Activated T-cell treated with anti-CD3 and anti-CD28 coated beads for 1 hour (primary cell): ENCODE measurements at regions not wholly inside any gene's neighbourhood (a gene's known extent, or its start where the extent isn't known, plus 50 kb on each side); places are given as distances from the start of the nearest gene placed in this dataset.
A peak's percentile ranks its signal among the peaks of the same experiment; 100 is the strongest.
"Not testable (repeated sequence)": the region's sequence is repeated elsewhere in the genome, so short reads cannot be mapped to it uniquely, and the experiment has no call there.

Source experiments
- DNase-seq: peaks from one replicate; pipeline ENCODE4 v3.0.0-alpha.2; 2020; ENCODE audit warnings: low read depth

DNA sequence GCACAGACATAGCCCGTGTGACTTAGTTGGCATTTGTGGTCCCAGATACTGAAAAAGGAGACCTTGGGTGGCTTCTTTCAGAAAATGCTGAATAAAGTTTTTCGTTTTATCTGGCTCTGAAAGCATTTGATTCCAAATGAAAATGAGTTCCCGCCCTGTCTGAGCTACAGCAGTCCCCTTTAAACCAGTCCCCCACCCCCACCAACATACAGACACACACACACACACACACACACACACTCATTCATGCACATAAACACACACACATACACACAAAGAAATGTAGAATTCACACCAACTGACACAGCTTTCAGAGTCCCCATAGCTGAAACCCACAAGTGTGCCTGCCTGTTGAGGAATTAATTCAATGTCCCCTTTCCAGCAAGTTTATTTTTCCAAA, 97.0 kb upstream of the SMARCA2 start:
- DNase-seq: no peak

DNA sequence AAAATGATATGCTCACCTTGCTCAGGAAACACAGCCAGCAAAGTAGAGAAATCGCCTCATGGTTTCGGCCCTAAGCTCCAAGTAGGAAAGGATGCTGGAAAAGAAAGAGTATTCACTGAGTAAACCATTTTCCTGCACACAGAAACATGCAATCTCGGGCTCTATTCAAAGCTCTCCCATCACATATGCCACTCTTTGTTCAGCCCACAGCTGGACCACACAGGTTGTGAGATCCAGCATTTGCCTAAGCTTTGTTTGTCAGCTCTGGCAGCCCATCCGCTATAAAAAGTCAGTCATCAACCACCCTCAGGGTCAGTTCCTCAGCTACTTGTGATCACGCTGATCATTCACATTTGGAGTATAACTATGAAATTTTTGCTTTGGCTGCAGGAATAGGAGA, 96.5 kb upstream of the SMARCA2 start:
- no peak for DNase-seq

DNA sequence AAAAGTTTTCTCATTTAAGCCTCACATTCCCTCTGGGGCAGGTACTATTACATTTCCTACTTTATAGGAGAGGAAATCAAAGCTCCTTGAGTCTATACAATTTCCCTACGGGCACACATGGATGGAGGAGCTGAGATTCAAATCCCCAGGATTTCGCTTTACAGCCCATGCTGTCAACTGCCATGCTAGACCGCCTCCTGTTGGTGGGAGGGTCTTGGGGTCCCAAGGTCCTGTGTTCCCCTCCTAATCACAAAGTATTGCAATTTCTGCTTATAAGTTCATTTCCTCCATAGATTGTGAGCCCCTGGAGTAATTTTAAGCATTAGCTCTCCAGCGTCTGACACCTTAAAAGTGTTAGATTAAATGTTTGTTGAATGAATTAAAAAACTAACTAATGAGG, 95.9 kb upstream of the SMARCA2 start:
- DNase-seq: no peak

GRCh38 chr9:1920386-1920785, 94.8 kb upstream of the SMARCA2 start:
- no peak for DNase-seq

GRCh38 chr9:1922026-1922425, 93.1 kb upstream of the SMARCA2 start:
- DNase-seq: no peak

- no peak for DNase-seq
Observed at GRCh38 chr9:1927546-1927945, 87.6 kb upstream of the SMARCA2 start.

DNA sequence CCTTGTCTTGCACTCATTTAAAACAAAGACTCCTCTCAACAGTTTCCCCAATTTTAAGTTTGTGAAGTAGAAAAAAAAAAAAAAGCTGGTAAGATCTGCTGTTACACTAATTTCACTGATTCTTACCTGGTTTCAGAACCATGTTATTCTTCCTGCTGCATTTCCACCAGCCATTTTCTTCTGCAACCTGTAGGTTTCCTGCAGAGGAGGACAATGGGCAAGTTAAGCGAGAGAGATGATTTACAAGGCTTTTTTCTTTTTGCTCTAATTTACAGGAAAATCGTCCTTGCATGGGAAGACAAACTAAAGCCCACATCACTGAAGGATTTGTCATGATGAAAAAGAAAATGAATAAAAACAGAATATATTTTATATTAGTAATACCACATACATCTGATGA, 86.0 kb upstream of the SMARCA2 start:
- DNase-seq: no peak

GRCh38 chr9:1929722-1930244, 85.4 kb upstream of the SMARCA2 start:
- DNase-seq: no peak

GRCh38 chr9:1930245-1930736, 84.9 kb upstream of the SMARCA2 start:
- DNase-seq: not testable (repeated sequence)

DNA sequence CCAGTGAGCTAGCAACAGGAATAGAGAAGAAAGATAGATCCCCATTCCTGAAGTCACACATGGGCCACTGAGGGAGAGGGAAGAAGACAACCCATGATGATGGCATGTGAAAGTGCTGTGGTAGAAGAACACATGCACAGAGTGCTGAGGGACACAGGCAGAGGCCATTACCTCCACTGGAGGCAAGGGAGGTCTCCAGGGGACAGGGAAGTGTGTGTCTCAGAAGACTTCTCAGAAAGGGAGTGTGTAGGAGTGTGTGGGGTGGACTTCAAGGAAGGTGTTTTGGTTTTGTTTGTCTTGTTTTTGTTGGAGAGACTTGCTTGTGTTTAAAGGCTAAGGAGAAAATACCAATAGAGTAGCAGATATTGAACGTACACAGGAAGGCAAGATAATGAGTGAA, 77.0 kb upstream of the SMARCA2 start:
- DNase-seq: no peak

GRCh38 chr9:1938675-1939170, 76.4 kb upstream of the SMARCA2 start:
- DNase-seq: no peak

GRCh38 chr9:1939466-1939865, 75.7 kb upstream of the SMARCA2 start:
- no peak for DNase-seq

DNA sequence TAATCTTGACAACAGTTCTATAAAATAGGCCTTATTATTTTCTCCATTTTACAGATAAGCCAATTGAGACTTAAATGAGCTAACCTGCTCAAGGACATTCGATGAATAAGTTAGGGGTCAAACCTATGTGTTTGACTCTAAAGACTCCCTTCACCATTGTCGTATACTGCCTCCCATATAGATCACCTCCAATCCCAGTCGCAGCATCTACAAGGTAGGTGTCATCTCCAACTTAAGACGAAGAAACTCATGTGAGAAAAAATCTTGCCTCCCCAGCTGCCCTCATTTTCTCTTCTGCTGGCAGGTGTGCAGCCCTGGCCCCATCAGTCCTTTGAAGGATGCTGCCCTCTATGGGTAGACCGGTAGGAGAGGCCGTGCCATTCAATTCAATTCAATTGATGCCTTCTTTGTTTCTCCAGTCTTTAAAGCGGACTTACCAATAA, 75.2 kb upstream of the SMARCA2 start:
- peak; percentile 2 for DNase-seq

DNA sequence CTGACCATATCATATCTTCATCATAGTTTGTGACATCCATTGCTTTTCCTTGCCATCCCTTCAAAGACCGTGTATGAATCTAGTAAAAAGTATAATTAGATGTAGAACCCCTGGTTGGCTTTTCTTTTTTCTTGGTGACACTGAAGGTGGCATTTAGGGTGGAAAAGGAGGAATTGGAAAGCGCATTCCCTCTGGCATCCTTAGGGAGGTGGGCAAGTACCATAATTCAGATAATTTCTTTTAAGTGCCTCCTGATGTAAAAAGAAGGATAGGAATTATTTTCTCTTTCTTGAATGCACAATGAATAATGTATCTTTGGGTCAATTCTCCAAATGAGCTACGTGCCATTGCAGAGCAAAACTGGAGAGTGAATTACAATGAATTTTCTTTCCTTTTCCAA, 73.2 kb upstream of the SMARCA2 start:
- no peak for DNase-seq

- DNase-seq: no peak
Observed at GRCh38 chr9:1946526-1947283, 68.4 kb upstream of the SMARCA2 start.

DNA sequence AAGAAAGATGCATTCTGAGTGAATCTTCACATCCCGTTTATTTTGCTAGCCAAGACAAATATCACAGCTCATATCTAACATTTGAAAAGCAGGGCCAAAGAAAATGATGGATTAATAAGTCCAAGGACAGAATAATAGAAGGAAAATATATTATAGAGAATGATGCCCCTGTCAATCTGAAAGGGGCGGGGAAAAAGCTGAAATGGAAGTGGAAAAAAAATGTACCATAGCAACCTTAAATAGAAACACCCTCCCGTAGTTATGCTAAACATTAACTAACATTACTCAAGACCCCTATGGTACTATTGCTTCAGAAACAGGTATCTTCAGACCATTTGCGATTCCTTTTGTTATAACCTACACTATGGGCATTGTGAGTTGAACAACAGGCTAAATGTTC, 67.7 kb upstream of the SMARCA2 start:
- DNase-seq: no peak

DNA sequence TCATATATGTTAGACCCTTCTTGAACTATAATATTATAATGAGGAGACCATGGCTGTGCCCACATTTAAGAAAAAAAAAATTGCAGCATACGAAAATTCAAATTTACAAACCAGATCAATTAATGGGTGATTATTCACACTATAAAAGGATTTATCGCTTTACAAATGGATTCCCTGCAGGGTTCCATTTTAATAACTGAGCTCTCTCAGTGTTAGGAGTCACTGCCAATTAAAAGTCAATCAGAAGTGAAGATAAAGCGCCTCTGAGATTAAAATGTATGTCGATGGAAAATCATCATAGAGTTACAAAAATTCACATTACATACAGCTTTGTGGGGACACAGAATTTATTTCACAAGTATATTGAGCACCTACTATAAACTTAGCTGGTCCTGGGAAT, 66.6 kb upstream of the SMARCA2 start:
- no peak for DNase-seq

- DNase-seq: no peak
Observed at GRCh38 chr9:1951446-1951845, 63.7 kb upstream of the SMARCA2 start.

- no peak for DNase-seq
Observed at GRCh38 chr9:1952001-1952400, 63.1 kb upstream of the SMARCA2 start.

DNA sequence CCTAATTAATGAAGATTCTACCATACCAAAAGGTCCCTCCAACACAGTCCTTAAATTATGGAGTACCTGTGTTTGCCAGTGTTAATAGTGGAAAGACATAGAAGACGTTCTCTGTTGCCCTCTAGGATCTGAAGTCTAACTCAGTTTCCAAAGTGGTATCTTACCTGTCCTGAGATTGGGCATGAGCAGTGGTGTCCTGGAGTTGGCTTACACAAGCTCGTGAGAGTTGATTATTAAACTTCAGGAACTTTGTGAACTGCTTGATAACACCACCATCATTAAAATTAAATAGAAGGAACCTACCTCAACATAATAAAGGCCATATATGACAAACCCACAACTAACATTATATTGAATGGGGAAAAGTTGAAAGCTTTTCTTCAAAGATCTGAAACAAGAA, 60.9 kb upstream of the SMARCA2 start:
- no peak for DNase-seq

GRCh38 chr9:1956958-1957357, 58.2 kb upstream of the SMARCA2 start:
- no peak for DNase-seq

DNA sequence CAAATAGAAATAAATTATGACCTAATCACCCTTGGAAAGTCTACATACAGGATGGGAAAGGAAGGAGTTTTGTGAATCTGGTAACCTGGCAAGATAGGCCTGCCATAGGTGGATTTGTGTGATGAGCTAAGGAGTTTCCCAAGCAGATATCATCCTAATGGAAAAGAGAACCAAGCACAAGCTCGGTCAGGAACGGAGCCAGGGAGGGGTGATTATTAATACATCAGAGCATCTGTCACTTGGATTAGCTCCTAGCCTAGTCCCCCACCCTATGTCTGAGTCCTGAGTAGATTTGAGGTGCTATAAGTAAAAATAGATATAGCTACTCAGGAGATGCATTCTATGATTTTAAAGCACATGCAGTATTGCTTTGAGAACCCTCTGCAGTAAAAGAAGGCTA, 57.3 kb upstream of the SMARCA2 start:
- DNase-seq: no peak

DNA sequence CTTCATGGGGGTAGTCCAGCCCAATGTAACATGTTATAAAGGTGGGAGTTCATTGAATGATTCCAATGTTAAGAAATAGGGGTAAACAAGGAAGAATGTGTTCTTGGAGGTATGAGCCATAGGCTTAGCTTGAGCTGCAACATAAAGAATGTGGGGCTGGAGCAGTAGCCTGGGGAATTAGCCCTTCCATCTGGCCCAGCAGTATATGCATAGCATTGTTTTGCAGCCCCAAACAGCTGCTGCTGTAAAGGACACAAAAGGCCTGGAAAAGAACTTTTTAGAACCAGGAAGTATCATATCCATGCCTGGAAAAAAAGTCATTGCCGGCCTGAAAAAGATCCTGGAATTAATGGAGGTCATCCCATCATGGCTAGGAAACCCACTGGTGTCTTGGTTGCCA, 55.8 kb upstream of the SMARCA2 start:
- DNase-seq: no peak
